Fibroblast of lung (primary cell): ENCODE measurements at regions not wholly inside any gene's neighbourhood (a gene's known extent, or its start where the extent isn't known, plus 50 kb on each side); places are given as distances from the start of the nearest gene placed in this dataset.

Experiments used
- EZH2 ChIP-seq: IDR thresholded peaks from 2 replicates; pipeline ENCODE4 v1.5.1; 2012; ENCODE audit warnings: low read length, control low read depth, mild to moderate bottlenecking; ENCODE audit errors: missing control alignments
- TF ChIP-seq, protein P1 (sequence below), 2 donors: IDR thresholded peaks in 1 of 2; conservative IDR thresholded peaks in 1 of 2; 1 replicate in 1 of 2; 2 replicates in 1 of 2; pipeline ENCODE4 v1.5.1; 2011 to 2012; ENCODE audit warnings: low read length in 2 of 2, control low read depth in 1 of 2, inconsistent platforms in 1 of 2, low read depth in 1 of 2, mild to moderate bottlenecking in 1 of 2

DNA sequence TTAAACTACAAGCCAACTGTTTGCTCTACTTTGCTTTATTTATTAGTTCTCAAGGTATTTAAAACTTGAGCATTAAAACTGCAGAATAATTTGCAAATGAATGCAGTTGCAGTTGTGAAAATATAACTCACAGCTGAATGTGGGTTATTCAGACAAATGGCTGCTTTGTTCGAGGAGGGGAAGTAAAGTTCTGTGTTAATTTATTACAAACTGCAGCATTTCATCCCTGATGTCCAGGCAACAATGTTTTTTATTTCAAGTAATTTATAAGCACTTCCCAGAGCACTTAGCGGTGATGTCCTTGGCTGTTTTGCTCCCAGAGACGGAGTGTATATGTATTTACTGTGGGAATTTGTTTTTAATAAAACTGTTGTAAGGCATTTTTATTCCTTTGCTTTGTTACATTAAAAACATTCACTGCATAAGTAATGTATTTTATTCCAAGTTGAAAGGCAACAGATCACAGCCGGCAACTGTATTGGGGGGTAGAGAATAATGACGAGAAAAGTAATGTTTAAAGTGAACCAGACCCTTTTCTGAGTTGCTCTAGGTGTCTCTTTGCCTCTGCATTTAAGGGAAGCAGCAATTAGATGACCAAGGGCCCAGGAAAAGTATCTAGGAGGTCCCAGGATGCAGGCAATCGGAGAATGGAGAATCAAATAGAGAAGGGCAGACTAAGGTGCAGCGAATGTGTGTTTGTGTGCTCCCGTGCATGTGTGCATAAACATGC, 291.2 kb upstream of the SALL1 start:
- TF ChIP-seq EZH2 = no peak
- TF ChIP-seq, protein P1, sequence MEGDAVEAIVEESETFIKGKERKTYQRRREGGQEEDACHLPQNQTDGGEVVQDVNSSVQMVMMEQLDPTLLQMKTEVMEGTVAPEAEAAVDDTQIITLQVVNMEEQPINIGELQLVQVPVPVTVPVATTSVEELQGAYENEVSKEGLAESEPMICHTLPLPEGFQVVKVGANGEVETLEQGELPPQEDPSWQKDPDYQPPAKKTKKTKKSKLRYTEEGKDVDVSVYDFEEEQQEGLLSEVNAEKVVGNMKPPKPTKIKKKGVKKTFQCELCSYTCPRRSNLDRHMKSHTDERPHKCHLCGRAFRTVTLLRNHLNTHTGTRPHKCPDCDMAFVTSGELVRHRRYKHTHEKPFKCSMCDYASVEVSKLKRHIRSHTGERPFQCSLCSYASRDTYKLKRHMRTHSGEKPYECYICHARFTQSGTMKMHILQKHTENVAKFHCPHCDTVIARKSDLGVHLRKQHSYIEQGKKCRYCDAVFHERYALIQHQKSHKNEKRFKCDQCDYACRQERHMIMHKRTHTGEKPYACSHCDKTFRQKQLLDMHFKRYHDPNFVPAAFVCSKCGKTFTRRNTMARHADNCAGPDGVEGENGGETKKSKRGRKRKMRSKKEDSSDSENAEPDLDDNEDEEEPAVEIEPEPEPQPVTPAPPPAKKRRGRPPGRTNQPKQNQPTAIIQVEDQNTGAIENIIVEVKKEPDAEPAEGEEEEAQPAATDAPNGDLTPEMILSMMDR (conservative IDR thresholded peaks at IDR 0.05 in 1 of 2, IDR thresholded peaks at IDR 0.05 in 1 of 2; ENCODE audit: low read depth in 1 of 2, low read length in 2 of 2) = no peak
